WTC11 (cell line): ENCODE measurements at regions not wholly inside any gene's neighbourhood (a gene's known extent, or its start where the extent isn't known, plus 50 kb on each side); places are given as distances from the start of the nearest gene placed in this dataset.

Experiments used
- ATAC-seq: fragments of 200-7000 bp; cut with Tn5 transposase; 2 replicates; pipeline ENCODE4 v1.10.0; 2021; ENCODE audit warnings: mild to moderate bottlenecking, moderate library complexity
- CTCF ChIA-PET: fragments of 300-600 bp; sonication (Branson Sonifier 250); formaldehyde crosslinking; loops from one replicate; lab custom pipeline; 2021; ENCODE audit warnings: antibody characterized with exemption; lab: Charles Lee
- POLR2A ChIA-PET: fragments of 350-600 bp; sonication (Branson Sonifier 250); formaldehyde crosslinking; loops from one replicate; lab custom pipeline; 2021; ENCODE audit warnings: antibody characterized with exemption; lab: Charles Lee
- DNase-seq: peaks from one replicate; pipeline ENCODE4 v3.0.0; 2021; ENCODE audit warnings: low spot score
- H3K27ac Mint-ChIP-seq: 2 replicates; pipeline ENCODE4 v1.8.0; 2021; ENCODE audit warnings: mixed read lengths
- H3K27me3 Mint-ChIP-seq: 2 replicates; pipeline ENCODE4 v1.8.0; 2021; ENCODE audit warnings: low read depth, mild to moderate bottlenecking, moderate library complexity, mixed read lengths
- H3K36me3 Mint-ChIP-seq: 2 replicates; pipeline ENCODE4 v1.8.0; 2021; ENCODE audit warnings: mixed read lengths
- H3K4me1 Mint-ChIP-seq: 2 replicates; pipeline ENCODE4 v1.8.0; 2022; ENCODE audit warnings: mixed read lengths
- H3K4me3 Mint-ChIP-seq: 2 replicates; pipeline ENCODE4 v1.8.0; 2021; ENCODE audit warnings: mild to moderate bottlenecking, moderate library complexity, mixed read lengths
- H3K9me3 Mint-ChIP-seq: 2 replicates; pipeline ENCODE4 v1.8.0; 2021; ENCODE audit warnings: mixed read lengths
- AR ChIP-seq: fragments of 250-450 bp; sonication (Bioruptor Pico); IDR thresholded peaks from 2 replicates; pipeline ENCODE4 v1.9.0; 2021; ENCODE audit warnings: mild to moderate bottlenecking
- ATF6 ChIP-seq: sonication (generic); formaldehyde crosslinking; IDR thresholded peaks from 2 replicates; pipeline ENCODE4 v1.8.1; 2023; ENCODE audit warnings: mild to moderate bottlenecking, missing genetic modification reagents
- CDX4 ChIP-seq: fragments of 250-450 bp; sonication (Bioruptor Pico); IDR thresholded peaks from 2 replicates; pipeline ENCODE4 v1.9.0; 2021; ENCODE audit warnings: moderate library complexity, mild to moderate bottlenecking, inconsistent platforms, borderline replicate concordance
- KAT7 ChIP-seq: sonication (generic); formaldehyde crosslinking; IDR thresholded peaks from 2 replicates; pipeline ENCODE4 v1.8.1; 2023; ENCODE audit warnings: missing genetic modification reagents, mild to moderate bottlenecking, borderline replicate concordance
- MAX ChIP-seq: sonication (generic); formaldehyde crosslinking; IDR thresholded peaks from 2 replicates; pipeline ENCODE4 v1.8.0; 2022; ENCODE audit warnings: mild to moderate bottlenecking, missing genetic modification reagents
- RELA ChIP-seq: sonication (generic); formaldehyde crosslinking; IDR thresholded peaks from 2 replicates; pipeline ENCODE4 v1.8.1; 2022; ENCODE audit warnings: missing genetic modification reagents, mild to moderate bottlenecking, borderline replicate concordance
- ZBTB21 ChIP-seq: sonication (generic); formaldehyde crosslinking; IDR thresholded peaks from 2 replicates; pipeline ENCODE4 v1.8.1; 2023; ENCODE audit warnings: mild to moderate bottlenecking, missing genetic modification reagents, borderline replicate concordance
- ZNF281 ChIP-seq: sonication (generic); formaldehyde crosslinking; IDR thresholded peaks from 2 replicates; pipeline ENCODE4 v1.8.0; 2023; ENCODE audit warnings: mild to moderate bottlenecking, missing genetic modification reagents
- ZNF396 ChIP-seq: fragments of 250-450 bp; sonication (Bioruptor Pico); IDR thresholded peaks from 2 replicates; pipeline ENCODE4 v1.8.0; 2021; ENCODE audit warnings: mild to moderate bottlenecking, moderate library complexity, borderline replicate concordance
- ZNF532 ChIP-seq: fragments of 250-450 bp; sonication (Bioruptor Pico); IDR thresholded peaks from 2 replicates; pipeline ENCODE4 v1.9.0; 2021; ENCODE audit warnings: mild to moderate bottlenecking, borderline replicate concordance
- ZNF671 ChIP-seq: fragments of 250-450 bp; sonication (Bioruptor Pico); IDR thresholded peaks from 2 replicates; pipeline ENCODE4 v1.8.0; 2021; ENCODE audit warnings: mild to moderate bottlenecking

- no peaks in the 10 kb centered on the region for H3K9me3 Mint-ChIP-seq
- ChIA-PET POLR2A (no interaction called here), CTCF (interaction anchor here (0.6 kb wide), 1 partner anchor 196 kb away, joined by 3 read pairs; no protein-coding TSS in a partner anchor)
- H3K4me1 Mint-ChIP-seq, result peaks cover 18% of the 10 kb centered on the region
- no peaks in the 10 kb centered on the region; the same call in 1 of the 2 replicates for H3K27me3 Mint-ChIP-seq
- H3K27ac Mint-ChIP-seq, result no peak overlapping the region
- TF ChIP-seq MAX (CRISPR knock-in tag) (no peak), ZNF671 (no peak), RELA (CRISPR knock-in tag) (no peak), AR (CRISPR knock-in tag) (no peak), ZNF532 (CRISPR knock-in tag) (no peak), ZBTB21 (CRISPR knock-in tag) (no peak), ATF6 (CRISPR knock-in tag) (no peak), ZNF281 (CRISPR knock-in tag) (no peak), ZNF396 (CRISPR knock-in tag) (no peak), CDX4 (CRISPR knock-in tag) (no peak), KAT7 (CRISPR knock-in tag) (no peak)
- DNase-seq, result no peak
- H3K4me3 Mint-ChIP-seq, result no peak overlapping the region
- H3K36me3 Mint-ChIP-seq, result no peaks in the 10 kb centered on the region
- no peak for ATAC-seq
Measured at GRCh38 chr13:112248406-112248760, 127.8 kb upstream of the SPACA7 start.
